ENCODE measurements at regions not wholly inside any gene's neighbourhood (a gene's known extent, or its start where the extent isn't known, plus 50 kb on each side); places are given as distances from the start of the nearest gene placed in this dataset.
"Not testable (repeated sequence)": the region's sequence is repeated elsewhere in the genome, so short reads cannot be mapped to it uniquely, and the experiment has no call there.

DNA sequence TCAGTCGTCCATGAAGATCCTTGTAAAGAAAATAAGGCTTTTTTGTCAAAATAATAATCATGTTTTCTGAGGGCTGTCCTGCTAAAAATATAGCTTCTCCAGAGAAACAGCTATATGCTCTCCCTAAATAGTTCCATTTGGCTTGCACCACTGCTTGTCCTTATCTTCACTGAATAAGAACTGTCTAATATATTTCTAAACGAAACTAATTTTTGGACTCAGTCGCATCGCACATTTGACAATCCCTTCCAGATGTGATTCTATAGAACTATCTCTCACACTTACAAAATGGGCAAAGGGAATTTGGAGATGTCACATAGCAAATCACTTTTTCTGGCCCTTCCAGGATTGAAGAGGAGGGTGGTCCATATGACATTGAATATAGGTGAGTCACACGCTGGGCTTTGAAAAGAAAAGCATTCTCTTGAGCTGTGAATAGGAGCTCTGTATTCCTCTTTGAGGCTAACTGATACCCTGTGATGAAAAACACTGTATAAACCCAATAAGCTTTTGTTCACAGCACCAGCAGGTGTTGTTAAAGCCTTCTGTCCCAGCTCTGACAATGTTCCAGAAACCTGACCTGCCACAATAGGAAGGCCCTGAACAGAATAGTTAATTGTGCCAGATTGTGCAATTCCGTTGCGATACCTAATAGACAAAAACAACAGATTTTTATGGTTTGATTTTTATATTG is 1144.2 kb downstream of the ROBO2 start:
- DNase-seq (ENCODE audit: low spot score) = no peak
- intact Hi-C loops (cut with DNase I) = no loop called here

DNA sequence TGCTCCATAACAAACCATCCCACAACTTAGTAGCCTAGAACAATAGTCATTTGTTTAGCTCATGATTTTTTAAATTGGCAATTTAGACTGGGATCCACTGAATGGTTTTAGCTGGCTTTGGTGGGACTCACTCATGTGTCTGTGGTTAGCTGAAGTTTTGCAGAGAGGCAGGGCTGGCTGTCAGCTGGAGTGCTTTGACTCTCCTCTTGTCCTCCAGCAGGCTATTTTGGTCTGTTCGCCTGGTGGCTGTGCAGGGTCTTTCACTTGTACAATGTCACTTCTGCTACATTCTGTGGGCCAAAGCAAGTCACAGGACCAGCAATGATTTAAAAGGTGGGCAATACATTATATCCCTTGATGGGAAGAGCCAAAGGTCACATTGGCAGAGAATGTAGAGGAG is 1146.5 kb downstream of the ROBO2 start:
- intact Hi-C loops (cut with DNase I) = no loop called here
- DNase-seq (ENCODE audit: low spot score) = no peak

DNA sequence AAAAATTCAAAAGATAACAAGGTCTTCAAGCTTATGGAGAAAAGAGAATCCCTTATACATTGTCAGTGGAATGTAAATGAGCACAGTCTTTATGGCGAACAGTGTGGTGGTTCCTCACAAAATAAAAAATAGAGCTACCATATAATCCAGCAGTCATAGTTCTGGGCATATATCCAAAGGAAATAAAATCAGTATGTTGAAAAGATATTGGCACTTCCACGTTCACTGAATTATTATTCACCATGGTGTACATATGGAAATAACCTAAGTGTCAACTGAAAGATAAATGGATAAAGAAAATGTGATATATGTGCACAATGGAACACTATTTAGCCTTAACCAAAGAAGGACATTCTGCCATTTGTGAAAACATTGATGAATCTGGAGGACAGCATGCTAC is 1161.2 kb downstream of the ROBO2 start:
- intact Hi-C loops (cut with DNase I) = no loop called here
- DNase-seq (ENCODE audit: low spot score) = no peak

DNA sequence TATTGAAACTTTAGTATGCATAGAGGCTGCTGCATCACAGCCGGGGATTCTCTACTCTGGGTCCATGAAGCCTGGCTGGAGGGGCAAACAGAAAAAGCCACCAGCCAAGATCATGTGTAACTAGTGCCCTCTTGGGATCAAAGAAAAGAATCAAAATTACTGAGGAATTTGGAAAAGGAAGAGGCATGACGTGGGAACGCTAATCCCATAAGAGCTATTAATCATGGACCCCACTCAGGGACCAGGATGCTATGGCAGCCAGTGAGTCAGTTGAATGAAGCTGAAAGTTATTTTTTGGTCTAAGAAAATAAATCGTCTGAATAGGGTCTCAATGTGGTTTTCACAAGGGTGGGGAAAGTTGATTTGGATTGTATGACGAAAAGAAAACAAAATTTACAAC is 1165.1 kb downstream of the ROBO2 start:
- intact Hi-C loops (cut with DNase I) = no loop called here
- DNase-seq (ENCODE audit: low spot score) = no peak

DNA sequence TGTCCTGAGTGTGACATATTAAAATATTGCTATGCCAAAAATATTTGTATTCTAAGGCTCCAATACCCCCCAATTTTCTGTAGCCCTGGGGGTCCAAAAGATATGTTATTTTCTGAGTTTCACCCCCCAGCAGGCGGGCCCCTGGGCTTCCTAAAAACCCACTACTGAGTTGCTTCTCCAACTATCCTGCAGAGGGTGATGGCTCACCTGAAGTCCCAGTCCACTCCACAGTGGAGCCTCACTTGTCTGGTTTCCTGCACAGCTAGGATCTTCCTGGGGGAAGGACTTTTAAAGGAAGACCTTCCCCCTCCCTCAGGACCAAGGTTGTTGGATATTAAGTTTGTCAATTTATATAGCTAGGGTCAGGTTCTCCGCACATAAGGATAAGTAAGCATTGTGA is 1181.4 kb downstream of the ROBO2 start:
- intact Hi-C loops (cut with DNase I) = no loop called here

DNA sequence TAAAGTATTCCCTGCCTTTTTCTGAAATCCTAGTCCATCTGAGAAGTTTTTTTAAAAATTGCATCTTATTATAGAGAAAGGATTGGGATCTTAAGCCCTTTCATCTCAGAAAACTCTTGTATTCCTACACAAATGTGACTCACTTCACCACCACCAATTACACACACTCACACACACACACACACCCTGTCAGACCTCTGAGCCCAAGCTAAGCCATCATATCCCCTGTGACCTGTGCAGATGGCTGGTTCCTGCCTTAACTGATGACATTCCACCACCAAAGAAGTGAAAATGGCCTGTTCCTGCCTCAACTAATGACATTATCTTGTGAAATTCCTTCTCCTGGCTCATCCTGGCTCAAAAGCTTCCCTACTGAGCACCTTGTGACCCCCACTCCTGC is 1181.9 kb downstream of the ROBO2 start:
- intact Hi-C loops (cut with DNase I) = no loop called here
- no peak for DNase-seq (ENCODE audit: low spot score)

More for the DNA sequence above, 1181.4 kb downstream of the ROBO2 start:
- no peak for DNase-seq (ENCODE audit: low spot score)

DNA sequence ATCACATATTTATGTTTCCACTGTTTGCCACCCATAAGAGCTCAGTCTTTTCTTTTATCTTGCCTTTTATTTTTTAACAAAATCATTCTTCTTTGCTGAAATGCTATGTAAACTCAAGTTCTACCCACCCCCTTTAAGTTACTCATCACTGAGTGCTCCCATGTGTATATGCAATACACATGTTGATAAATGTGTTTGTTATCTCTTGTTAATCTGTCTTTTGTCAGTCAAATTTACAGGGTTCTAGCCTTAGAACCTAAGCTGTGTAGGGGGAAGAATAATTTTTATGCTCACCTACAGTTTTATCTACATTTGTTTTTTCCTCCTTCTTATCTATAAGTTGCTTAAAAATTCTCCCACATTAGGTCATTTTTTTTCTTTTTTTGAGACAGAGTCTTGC is 1195.9 kb downstream of the ROBO2 start:
- intact Hi-C loops (cut with DNase I) = no loop called here
- no peak for DNase-seq (ENCODE audit: low spot score)

DNA sequence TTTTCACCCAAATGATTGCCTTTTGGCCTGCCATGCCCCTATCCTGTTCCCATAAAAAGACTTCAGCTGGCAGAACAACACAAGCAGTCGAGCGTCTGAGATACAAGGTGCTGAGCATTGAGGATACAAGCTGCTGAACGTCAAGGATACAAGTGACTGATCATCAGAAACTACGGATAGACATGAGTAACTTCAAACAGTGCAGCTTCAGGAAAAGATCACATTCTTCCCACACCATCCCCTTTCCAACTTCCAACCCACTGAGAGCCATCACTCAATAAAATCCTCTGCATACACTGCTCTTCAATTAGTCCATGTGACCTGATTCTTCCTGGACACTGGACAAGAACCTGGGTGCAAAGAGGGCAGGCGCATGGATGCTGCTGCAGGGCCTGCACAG is 1198.9 kb downstream of the ROBO2 start:
- DNase-seq (ENCODE audit: low spot score) = no peak
- intact Hi-C loops (cut with DNase I) = no loop called here

DNA sequence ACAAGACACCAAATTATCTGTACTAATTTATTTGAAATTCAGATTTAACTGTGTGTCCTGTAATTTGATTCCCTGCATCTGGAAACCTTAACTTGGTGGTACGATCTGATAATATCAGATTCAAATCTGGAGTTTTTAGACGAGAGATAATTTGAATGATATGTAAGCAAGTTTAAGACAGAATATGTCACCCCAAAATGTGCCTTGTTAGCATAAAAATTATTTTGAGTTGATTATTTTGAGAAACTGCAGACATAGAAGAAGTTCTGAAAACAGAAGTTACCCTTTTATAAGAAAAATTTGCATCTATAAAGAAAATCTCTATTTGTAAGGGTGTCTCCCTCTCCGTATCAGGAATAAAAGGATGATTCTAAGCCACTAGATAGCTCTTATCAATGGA is 1202.8 kb downstream of the ROBO2 start:
- no peak for DNase-seq (ENCODE audit: low spot score)
- intact Hi-C loops (cut with DNase I) = no loop called here

DNA sequence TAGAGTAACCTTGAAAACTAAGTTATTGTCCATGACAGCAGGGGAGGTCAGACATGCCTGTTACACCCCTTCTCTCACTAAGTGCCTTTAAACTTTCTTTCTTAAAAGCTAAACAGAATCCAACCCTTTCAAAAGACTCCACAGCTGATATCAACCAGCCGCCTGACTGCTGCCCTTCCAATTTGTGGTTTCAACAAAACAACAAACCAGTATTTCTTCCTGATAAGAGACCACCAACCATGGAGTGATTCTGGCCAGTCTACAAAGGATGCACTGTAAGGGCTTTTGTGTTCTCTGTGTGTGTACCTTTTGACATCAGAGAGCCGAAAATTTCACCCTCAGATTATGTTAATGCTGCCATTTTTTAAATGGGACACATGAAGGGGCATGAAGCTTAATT is 1204.2 kb downstream of the ROBO2 start:
- intact Hi-C loops (cut with DNase I) = no loop called here
- no peak for DNase-seq (ENCODE audit: low spot score)

DNA sequence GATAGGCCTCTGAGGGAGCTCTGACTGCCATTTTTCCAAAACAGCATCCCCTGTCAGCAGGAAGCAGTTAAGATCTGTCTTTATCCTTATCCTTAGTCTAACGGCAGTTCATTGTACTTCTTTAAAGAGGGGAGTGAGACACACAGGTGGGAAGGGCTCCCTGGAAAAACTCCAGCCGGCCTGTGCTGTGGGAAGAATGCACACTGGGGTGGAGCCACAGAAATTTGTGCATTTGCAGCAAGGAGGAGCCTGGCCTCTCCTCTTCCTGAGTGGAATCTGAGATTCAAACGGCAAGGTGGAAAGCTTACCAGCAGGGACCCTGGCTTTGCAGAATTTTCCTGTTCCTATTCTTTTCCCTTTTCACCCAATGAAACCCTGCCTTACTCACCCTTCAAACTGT is 1209.4 kb downstream of the ROBO2 start:
- no peak for DNase-seq (ENCODE audit: low spot score)
- intact Hi-C loops (cut with DNase I) = no loop called here

DNA sequence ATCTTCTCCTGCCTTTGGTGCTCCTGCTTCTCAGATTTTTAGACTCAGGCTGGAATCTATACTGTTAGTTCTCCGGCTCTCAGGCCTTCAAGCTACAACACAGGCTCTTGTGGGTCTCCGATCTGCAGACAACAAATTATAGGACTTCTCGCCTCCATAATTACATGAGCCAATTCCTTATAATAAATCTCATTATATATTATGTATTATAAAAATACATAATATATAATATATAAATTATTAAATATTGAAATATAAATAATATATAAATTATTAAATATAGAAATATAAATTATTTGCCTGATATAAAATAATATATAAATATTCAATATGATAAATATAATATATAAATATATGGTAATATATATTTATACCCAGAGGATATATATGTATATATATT is 1214.0 kb downstream of the ROBO2 start:
- no peak for DNase-seq (ENCODE audit: low spot score)
- intact Hi-C loops (cut with DNase I) = no loop called here

DNA sequence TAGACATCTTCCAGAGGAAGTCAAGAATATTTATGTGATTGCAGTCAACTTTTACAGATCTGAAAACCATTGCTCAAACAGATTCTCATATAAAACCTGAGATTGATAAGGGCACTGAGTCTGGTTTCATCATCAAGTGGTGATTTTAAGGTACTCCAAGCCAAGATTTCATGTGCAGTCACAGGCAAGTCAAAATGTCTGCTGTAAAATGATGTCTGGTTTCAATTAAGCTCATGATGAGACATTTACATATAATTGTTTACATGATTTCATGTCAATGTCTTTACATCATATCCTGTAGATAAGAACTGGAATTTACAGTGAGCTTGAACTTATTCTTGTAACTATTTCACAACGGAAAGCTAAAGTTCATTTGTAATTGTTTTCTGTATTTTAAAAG is 1215.5 kb downstream of the ROBO2 start:
- intact Hi-C loops (cut with DNase I) = no loop called here
- DNase-seq (ENCODE audit: low spot score) = no peak

DNA sequence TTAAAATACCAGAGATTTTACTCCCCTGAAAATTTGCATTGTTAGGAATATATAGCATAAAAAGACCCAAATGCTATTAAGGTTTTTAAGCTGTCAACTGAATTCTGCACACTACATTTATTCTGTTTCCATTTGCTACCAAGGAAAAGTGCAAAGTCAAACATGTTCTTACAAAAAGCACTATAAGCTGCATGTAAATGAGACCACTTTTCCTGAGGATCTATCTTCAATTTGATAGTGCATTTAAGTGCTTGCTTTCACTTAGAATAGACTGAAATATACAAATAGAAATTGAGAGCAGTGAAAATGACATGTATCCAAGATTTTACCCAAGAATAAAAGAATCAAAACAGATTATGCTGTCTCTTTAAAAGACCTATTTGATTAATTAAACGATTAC is 1216.2 kb downstream of the ROBO2 start:
- no peak for DNase-seq (ENCODE audit: low spot score)
- intact Hi-C loops (cut with DNase I) = no loop called here

DNA sequence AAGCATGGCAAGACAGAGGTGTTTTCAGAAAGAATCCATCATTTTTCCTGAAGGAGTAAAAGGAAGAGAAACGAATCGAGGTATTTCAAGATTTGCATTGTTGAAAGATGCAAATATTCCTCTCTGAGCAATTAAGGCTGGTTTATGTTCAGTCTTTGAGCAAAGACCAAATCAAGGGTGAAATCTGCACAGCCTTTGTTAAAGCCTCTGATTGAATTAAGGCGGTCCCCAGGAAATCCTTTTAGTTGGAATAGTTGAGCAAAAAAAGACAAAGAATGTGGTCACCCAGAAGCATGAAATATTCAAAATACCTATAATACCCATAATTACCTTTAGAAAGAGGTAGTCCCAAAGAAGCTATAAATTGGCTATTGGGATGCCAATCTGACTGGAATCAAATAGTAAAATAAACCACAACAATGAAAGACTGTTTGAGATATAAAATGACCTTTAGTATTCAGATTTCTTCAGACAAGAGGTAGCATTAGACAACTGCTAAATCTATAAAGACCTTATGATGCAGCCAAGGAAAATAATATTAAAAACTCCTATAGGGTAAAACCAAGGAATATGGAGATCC is 1218.1 kb downstream of the ROBO2 start:
- no peak for DNase-seq (ENCODE audit: low spot score)
- intact Hi-C loops (cut with DNase I) = no loop called here

DNA sequence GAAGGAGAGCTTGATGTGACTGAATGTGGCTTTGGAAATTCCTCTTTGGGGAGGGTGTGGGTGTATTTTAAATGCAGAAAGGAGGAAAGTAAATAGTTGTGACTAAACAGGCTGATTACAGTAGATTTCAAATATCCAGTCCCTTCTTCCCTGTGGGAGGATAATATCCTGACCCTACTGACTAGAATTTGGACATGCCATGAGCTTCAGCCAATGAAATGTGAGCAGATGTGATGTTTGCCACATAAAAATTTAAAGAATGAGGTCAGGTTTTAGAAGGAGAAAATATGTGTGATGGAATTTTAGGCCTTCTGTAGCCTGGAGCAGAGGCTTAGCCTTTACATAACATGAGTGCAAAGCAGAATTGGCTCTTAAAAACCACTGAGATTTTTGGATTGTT is 1218.9 kb downstream of the ROBO2 start:
- intact Hi-C loops (cut with DNase I) = no loop called here
- no peak for DNase-seq (ENCODE audit: low spot score)

DNA sequence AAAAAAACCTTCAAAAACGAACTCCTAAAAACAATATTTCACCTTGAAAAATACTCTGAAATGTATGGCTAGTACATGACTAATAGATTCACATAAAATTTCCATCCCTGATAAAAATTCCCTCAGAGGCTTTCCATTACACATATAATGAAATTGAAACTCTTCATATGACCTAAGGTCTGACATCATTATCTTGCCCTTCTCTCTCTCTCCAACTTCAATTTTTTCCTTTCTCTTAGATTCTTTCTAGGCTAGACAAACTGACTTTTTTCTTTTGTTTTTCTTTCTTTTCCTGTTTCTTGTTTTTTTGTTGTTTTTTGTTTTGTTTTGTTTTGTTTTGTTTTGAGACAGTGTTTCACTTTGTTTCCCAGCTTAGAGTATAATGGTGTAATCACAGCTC is 1220.5 kb downstream of the ROBO2 start:
- intact Hi-C loops (cut with DNase I) = no loop called here
- no peak for DNase-seq (ENCODE audit: low spot score)

DNA sequence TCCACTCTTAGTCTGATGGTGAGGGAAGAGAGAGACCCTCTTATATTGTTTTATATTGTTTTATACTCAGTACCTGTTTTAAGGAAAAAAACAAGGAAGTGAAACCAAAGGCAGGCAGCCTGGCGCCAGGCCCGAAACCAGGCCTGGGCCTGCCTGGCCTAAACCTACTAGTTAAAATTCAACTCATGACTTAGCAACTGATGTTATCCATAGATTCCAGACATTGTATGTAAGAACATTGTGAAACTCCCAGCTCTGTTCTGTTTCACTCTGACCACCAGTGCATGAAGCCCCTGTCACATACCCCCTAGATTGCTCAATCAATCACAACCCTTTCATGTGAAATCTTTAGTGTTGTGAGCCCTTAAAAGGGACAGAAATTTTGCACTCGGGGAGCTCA is 1226.7 kb downstream of the ROBO2 start:
- intact Hi-C loops (cut with DNase I); DNase-seq (ENCODE audit: low spot score): not testable (repeated sequence)

DNA sequence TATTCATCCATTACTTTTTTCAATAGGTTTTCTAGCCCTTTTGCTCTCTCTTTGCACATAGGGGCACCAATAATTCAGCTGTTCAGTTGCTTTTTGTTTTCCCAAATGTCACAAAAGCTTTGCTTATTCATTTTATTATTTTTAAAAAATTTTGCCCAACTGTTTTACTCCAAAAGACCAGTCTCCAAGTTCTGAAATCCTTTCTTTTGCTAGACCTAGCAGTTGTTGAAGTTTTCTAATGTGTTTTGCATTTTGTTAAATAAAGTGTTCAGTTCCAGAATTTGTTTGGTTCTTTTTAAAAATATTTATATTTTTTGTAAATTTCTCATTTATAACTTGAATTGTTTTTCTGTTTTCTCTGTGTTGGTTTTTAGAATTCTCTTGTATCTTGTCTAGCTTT is 1227.3 kb downstream of the ROBO2 start:
- intact Hi-C loops (cut with DNase I) = no loop called here
- DNase-seq (ENCODE audit: low spot score) = no peak

DNA sequence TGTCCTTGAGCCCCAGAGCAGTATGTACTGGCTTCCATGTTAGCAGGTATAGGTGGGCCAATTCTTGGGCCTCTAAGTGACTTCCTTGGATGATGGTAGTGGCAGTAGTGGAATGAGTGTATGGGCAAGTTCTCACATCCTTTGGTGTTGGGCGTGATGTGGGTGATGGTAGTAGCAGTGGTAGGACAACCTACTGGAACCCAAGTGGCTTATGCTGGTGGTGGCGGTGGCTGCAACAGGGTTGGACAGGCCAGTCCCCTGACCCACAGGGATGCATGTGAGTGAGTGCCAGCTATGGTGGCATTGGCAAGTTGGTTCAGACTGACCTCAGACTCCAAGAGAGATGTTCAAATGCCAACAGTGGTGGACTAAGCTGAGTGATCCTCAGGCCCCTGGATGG is 1228.2 kb downstream of the ROBO2 start:
- DNase-seq (ENCODE audit: low spot score) = no peak
- intact Hi-C loops (cut with DNase I) = no loop called here

DNA sequence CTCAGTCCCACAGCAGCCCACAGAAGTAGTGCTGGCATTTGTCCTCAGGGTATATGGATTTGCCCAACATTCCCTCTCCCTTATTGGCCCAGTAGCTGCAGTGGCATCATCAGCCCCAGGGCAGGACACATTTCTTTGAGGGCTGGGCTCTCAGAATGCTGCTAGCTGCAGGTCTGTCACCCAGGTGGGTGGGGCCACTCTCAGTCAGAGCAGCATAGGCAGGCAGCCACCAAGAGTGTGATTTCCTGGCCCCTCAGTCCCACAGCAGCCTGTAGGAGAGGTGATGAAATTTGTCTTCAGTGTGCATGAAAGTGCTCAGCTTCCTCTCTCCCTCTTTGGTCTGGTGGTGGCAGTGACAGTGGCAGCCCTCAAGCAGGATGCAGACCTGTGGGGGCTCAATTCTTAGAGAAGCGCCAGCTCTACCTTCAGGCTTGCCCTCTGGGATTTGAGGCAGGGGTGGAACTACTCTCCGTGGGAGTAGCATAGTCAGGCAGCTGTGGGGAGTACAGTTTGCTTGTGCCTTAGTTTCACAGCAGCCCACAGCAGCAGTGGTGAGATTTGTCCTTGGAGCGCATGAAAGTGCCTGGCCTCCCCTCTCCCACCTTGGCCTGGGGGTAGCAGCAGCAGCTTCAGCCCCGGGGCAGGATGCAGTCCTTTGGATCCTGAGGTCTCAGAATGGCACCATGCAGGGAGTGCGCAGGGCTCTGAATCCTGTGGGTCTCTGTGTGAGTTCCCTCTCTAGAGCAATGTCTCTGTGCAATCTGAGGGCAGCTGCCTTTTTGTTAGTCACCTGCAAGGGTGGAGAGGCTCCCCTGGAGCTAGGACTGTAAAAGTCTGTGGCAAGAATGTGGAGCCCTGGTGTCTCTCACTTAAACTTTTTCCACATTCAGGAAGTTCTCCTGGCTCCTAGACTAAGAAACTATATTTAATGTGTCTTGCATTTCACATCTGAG is 1229.1 kb downstream of the ROBO2 start:
- DNase-seq (ENCODE audit: low spot score) = no peak
- intact Hi-C loops (cut with DNase I) = no loop called here
